ENCODE measurements at regions not wholly inside any gene's neighbourhood (a gene's known extent, or its start where the extent isn't known, plus 50 kb on each side); places are given as distances from the start of the nearest gene placed in this dataset.
"Not testable (repeated sequence)": the region's sequence is repeated elsewhere in the genome, so short reads cannot be mapped to it uniquely, and the experiment has no call there.

DNA sequence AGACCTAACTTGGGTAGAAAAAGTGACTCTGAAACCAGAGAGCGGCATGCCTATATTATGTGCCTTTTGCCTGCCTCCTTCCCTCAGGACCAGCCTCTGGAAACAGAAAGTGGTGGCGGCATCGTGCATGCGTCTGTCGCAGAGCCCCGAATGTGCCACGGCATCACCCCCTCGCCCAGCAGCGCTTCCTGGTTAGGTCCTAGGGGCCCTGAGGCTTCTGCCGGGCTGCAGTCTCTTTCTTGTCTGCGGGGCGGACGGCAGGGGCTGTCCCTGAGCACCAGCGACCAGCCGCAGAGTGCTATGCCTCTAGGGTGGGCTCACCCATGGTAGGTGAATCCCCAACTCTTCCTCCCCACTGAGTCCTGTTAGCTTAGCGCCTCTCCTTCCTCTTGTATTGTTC is 68.7 kb downstream of the VSIG4 start:
- DNase-seq = no peak

DNA sequence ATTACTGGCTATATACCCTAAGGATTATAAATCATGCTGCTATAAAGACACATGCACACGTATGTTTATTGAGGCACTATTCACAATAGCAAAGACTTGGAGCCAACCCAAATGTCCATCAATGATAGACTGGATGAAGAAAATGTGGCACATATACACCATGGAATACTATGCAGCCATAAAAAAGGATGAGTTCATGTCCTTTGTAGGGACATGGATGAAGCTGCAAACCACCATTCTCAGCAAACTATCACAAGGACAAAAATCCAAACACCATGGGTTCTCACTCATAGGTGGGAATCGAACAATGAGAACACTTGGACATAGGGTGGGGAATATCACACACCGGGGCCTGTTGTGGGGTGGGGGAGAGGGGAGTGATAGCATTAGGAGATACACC is 72.7 kb downstream of the VSIG4 start:
- DNase-seq = not testable (repeated sequence)

DNA sequence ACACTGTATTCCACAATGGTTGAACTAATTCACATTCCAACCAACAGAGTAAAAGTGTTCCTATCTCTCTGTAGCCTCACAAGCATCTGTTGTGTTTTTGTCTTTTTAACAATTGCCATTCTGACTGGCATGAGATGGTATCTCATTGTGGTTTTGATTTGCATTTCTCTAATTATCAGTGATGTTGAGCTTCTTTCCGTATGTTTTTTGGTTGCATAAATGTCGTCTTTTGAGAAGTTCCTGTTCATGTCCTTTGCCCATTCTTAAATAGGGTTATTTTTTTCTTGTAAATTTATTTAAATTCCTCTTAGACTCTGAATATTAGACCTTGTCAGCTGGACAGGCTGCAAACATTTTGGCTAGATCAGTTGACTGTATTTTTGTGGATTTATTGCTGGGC is 78.2 kb downstream of the VSIG4 start:
- no peak for DNase-seq

DNA sequence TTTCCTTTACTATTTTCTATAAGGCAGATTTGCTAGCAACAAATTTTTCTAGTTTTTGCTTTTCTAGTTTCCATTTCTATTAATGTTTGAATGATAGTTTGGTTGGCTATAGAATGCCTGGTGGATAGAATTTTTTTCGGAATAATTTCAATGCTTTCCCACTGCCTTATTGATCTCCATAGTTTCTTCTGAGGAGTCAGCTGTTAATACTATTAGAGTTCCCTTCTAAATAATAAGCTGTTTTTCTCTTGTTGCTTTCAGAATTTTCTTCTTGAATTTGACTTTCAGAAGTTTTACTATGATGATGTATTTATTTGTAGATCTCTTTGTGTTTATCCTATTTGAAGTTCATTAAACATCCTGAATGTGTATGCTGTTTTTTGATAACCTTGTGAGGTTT is 91.8 kb downstream of the VSIG4 start:
- DNase-seq = no peak

DNA sequence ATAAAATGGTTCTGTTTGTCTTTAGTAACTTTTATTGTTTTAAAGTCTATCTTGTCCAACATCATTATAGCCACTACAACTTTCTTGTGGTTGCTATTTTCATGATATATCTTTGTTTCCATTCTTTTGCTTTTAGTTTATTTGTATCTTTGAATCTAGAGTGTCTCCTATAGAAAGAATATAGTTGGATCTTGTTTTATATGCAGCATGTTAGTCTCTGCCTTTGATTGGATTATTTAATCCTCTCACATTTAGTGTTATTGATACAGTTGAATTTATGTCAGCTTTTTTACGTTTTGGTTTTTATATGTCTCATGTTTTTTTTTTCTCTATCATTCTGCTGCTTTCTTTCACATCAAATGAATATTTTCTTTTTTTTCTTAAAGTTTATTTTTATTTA is 98.1 kb downstream of the VSIG4 start:
- no peak for DNase-seq

DNA sequence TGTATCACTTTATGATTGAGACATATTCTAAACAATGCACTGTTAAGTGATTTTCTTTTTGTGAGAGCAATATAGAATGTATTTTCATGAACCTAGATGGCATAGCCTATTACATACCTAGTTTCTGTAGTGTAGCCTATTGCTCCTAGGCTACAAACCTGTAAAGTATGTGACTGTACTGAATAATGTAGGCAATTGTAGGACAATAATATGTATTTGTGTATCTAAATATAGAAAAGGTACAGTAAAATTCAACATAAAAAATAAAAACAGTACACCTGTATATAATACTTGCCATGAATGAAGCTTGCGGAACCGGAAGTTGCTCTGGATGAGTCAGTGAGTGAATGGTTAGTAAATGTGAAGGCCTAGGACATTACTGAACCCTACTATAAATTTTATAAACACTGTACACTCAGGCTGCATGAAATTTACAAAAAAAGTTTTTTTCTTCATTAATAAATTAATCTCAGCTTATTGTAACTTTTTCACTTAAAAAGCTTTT is 106.7 kb downstream of the VSIG4 start:
- no peak for DNase-seq

DNA sequence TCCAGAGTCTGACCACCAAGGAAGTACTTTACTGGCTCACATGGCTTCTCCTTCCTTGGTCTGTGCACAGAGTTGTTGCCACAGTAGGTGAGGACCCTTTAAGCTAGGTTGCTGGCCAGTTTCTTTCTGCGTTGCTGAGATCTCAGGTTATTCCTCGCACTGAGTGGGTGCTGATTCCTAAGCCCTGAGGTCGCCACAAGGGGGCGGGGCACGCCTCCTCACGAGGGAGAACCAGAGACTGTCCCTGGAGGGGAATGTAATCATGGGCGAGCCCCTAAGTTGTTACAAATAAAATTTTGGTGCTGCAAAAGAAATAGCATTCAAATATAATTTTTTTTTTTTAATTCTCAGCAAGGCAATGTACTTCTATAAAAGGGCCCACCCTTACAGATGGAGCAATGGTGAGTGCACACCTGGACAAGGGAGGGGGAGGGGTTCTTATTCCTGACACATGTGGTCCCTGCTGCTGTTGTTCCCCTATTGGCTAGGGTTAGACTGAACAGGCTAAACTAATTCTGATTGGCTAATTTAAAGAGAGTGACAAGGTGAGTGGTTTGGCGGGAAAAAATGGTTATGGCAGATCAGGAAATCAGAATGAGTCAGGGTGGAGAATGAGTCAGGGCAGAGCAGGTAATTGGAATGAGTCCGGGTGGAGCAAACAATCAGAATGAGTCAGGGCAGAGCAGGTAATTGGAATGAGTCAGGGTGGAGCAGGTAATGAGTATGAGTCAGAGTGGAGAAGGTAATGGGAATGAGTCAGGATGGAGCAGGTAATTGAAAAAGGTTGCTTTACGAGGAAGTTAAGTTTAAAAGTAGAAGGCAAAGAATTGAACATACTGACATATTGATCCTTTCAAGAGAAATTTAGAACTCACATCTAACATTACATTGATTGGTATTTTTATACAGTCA is 107.5 kb downstream of the VSIG4 start:
- DNase-seq = no peak

DNA sequence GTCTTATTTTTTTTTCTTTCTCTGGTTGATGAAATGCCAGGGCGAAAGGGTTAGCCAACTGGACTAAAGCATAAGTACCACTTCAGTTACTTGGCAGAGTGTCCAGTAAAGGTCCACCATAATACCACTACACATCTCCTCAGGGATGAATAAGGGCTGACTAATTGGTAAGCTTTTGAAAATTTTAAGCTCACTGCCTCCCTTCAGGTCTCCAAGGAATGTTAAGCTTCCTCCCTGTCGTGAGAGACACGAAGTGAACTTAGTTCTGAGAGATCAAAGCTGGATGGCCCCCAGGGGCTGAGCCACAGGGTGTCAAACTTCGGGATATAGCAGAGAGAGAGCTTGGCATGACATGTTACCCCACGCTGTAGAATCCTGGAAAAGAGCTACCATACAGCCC is 111.4 kb downstream of the VSIG4 start:
- DNase-seq = no peak

DNA sequence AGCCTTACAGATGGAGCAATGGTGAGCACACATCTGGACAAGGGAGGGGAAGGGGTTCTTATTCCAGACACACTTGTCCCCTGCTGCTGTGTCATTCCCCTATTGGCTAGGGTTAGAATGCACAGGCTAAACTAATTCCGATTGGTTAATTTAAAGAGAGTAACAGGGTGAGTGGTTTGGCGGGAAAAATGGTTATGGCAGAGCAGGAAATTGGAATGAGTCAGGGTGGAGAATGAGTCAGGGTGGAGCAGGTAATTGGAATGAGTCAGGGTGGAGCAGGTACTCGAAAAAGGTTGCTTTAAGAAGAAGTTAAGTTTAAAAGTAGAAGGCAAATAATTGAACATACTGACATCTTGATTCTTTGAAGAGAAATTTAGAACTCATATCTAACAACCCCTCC is 112.5 kb downstream of the VSIG4 start:
- not testable (repeated sequence) for DNase-seq

DNA sequence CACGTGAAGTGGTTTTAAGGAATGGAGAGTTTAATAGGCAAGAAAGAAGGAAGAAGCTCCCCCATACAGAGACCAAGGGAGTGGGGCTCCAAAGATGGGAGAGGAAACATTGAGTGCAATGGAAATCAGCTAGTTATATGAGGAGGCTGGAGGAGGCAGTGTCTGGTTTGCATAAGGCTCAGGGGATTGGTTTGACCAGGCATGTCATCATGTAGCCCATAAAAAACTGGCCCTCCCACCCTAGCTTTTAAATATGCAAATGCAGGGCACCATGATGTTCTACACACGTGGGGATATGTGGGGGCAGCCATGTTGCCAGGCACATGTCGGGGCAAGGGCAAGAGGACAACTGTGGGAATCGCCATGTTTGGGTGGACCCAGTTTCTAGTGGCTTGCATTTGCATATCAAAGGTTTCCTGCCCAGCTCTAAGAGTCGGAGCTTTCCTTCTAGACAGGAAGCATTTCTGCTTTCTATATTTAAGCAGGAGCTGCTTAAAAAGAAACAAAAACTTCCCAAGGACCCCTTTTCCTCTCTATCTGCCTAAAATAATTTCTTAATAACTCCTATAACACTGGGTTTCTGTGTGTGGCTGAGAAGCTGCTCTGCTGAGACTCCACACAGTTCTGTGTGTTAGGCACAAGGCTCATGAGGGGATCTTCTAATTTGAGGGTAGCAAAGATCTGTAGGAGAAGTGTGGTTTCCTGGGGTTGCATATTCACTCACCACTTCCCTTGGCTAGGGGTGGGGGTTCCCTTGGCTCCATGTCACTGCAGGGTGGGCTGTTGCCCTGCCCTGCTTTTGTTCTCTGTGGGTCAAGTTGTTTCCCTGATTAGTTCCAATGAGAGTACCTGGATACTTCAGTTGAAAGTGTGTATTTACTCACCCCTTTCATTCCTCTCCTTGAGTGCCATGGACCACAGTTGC is 113.5 kb downstream of the VSIG4 start:
- DNase-seq = no peak

DNA sequence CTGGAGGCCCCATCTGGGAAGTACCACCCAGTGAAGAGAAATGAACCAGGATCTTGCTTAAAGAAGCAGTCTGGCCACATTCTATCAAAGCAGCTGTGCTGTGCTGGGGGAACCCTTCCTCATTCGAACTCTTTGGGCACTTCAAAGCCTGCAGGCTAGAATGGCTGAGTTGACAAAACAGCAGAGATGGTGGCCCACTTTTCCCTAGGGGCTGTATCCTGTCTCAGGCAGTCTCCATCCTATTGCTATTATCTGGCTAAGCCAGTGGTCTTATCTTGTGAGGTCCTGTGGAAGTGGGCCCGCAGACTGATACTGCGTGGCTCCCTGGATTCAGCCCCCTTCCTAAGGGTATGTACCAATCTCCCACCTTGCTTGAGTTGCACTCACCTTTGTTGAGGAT is 114.3 kb downstream of the VSIG4 start:
- DNase-seq = no peak

DNA sequence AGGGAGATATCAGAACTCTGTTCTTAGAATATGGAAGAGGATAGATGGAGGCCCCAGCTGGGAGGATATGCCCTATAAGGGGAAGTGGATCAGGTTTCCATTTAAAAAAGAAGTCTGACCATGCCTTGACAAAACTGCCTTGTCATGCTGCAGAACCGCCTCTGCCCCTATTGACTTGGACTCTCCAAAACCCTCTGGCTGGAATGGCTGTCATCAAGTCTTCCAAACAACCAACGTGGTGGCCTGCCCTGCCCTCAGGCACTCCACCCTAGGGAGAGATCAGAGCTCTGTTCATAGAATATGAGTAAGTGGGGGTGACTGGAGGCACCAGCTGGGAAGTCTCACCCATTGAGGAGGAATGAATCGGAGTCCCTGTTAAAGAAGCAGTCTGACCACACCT is 114.9 kb downstream of the VSIG4 start:
- no peak for DNase-seq

DNA sequence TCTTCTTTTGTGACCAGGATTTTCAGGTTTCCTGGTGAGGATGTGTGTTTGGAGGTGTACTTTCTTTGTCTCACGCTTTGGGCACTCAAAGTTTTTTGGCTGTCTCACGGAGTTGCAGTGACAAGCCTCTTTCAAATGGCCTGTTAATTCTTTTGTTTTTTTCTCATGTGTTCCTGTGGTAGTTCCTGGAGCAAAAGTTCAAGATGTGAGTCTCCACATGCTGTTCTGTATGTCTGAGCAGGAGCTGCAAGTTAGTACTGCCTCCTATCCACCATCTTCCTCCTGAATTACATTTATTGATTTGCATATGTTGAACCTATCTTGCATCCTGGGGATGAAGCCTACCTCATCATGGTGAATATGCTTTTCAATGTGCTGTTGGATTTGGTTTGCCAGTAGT is 118.5 kb downstream of the VSIG4 start:
- no peak for DNase-seq

DNA sequence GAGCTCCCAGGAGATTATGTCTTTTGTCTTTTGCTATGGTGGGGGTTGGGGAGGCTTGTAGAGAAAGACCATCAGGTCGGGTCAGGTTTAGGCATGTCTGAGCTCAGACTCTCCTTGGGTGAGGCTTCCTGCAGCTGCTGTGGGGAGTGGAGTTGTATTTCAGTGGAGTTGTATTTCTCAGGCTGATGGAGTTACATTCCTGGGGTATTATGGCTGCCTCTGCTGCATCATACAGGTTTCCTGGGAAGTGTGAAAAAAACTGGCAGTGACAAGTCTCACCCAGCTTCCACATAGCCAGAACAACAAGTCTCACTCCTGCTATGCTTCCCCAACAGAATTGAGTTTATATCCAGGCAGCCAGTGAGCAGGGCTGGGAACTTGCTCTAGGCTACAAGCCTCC is 119.3 kb downstream of the VSIG4 start:
- DNase-seq = peak; percentile 86

DNA sequence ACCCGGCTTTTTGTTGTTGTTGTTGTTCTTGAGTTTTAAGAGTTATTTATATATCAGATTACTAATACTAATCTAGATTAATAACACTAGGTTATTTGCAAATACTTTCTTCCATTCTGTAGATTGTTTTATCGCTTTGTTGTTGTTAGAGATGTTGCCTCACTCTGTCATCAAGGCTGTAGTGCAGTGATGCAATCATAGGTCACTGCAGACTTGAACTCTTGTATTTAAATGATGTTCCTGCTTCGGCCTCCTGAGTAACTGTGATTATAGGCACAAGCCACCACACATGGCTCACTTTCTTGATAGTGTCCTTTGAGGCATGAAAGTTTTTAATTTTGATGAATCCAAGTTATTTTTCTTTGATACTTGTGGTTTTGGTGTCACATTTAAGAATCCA is 129.0 kb downstream of the VSIG4 start:
- DNase-seq = no peak

DNA sequence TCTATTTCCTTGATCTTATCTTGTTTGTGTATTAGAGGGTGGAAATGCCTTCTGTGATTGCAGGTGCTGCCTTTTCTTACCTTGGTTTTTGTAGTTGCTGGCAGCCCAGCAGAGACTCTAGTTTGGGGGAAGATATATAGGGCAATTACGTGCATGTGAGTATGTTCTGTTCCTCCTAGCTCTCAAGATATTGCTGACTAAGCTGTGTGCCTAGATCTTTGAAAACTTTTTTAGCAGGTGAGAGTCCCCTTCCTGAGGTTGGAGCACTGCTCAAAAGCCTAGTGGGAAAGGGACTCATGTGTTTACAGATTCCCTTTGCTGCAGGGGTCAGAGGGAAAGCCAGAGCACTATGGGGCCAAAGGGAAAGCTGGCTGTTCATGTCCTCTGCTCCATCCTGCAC is 136.1 kb downstream of the VSIG4 start:
- DNase-seq = no peak

DNA sequence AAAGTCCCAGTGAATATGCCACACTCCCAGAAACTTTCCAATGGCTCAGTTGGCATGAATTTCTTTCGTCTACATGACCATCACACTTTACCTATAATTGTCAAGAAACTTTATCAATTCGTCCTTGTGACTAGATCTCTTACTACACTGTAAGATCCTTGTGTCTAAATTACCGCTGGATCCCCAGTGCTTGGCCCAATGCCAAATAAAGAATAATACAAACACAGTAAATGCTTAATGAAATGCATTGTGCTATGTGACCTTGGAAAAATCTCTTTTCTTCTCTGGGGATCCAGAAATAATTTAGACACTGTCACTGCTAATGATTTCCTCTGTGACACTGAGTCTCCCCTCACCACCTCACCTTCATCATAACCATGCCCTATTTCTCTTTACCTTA is 137.9 kb downstream of the VSIG4 start:
- no peak for DNase-seq

DNA sequence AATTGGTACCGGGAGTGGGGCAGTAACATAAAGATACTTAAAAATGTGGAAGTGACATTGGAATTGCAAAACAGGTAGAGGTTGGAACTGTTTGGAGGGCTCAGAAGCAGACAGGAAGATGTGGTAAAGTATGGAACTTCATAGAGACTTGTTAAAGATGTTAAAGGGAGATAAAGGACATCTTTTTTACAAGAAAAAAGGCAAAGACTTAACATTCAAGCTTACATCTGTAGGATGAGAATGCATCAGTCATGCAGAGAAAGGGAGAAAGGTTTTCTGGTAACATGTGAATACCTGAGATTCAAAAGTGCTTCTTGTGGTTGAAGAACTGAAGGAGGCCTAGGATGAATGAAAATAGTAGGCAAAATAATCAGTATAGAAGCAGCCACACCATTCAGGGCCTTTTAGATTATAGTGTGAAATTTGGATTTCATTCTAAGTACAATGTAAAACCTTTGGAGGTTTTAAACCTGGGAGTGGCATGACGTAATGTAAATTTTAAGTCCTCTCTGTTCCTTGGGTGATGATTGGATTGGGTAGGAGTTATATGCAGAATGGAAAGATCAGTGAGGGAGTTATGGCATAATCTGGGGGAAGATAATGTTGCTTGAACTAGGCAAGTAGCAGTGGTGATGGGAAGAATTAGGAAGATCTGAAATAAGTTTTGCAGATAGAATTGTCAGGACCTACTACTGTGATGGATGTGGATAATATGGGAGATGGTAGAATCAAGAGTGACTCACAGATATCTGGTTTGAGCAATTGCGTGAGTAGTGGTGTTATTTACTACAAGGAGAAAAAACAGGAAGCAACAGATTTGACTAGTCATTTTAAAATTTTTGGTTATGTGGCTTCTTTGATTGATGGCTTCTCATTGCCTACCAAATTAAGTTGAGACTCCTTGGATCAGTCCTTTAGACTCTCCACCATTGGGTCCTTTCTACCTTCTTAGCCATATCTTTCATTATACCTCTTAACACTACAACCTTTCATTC is 138.7 kb downstream of the VSIG4 start:
- DNase-seq = no peak

DNA sequence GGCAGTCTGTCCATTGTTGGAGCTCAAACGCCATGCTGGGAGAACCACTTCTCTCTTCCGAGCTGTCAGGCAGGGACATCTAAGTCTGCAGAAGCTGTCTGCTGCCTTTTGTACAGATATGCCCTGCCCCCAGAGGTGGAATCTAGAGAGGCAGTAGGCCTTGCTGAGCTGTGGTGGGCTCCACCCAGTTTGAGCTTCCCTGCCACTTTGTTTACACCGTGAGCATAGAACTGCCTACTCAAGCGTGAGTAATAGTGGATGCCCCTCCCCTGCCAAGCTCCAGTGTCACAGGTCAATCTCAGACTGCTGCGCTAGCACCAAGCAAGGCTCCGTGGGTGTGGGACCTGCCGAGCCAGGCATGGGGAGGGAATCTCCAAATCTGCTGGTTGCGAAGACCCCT is 145.7 kb downstream of the VSIG4 start:
- DNase-seq = no peak

DNA sequence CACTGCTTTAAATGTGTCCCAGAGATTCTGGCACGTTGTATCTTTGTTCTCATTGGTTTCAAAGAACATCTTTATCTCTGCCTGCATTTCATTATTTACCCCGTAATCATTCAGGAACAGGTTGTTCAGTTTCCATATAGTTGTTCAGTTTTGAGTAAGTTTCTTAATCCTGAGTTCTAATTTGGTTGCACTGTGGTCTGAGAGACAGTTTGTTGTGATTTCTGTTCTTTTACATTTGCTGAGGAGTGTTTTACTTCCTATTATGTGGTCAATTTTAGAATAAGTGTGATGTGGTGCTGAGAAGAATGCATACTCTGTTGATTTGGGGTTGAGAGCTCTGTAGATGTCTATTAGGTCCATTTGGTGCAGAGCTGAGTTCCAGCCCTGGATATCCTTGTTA is 148.1 kb downstream of the VSIG4 start:
- DNase-seq = not testable (repeated sequence)

DNA sequence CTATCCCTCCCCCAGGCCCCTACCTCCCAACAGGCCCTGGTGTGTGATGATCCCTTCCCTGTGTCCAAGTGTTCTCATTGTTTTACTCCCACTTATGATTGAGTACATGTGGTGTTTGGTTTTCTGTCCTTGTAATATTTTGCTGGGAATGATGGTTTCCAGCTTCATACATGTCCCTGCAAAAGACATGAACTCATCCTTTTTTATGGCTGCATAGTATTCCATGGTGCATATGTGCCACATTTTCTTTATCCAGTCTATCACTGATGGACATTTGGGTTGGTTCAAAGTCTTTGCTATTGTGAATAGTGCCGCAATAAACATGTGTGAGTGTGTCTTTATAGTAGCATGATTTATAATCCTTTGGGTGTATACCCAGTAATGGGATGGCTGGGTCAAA is 151.7 kb downstream of the VSIG4 start:
- DNase-seq = not testable (repeated sequence)

DNA sequence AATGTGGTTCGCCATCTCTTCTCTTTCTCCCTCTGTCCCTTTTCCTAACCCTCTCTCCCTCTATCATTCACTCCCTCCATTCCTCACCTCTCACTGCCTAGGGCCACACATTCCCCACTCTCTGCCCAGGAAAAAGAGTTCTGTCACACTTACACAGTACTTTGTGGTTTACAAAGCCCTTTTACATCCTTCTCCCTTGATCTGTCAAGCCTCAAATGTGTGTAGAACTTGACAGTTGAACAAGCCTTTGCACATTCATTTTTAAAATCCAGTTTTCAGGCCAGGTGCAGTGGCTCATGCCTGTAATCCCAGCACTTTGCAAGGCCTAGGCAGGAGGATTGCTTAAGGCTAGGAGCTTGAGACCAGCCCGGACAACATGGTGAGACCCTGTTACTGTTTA is 156.3 kb downstream of the VSIG4 start:
- DNase-seq = no peak

Measured in NCI-H1105 treated with DMSO at 0.1 percent for 48 hours (cell line).